ENCODE measurements at regions not wholly inside any gene's neighbourhood (a gene's known extent, or its start where the extent isn't known, plus 50 kb on each side); places are given as distances from the start of the nearest gene placed in this dataset.
A peak's percentile ranks its signal among the peaks of the same experiment; 100 is the strongest.

- H3K4me3 ChIP-seq (replicated peaks in 1 of 2; ENCODE audit: low read depth in 2 of 2, low read length in 2 of 2), result no peak overlapping the region
- TF ChIP-seq CTCF (IDR thresholded peaks at IDR 0.05; ENCODE audit: low read depth, low read length), result no peak
- DNase-seq (ENCODE audit: low read depth in 2 of 2), result no peak
Observed at GRCh38 chr2:19823507-19823906, 78.3 kb downstream of the TTC32 start.

- no peak overlapping the region for H3K4me3 ChIP-seq (replicated peaks in 1 of 2; ENCODE audit: low read depth in 2 of 2, low read length in 2 of 2)
- TF ChIP-seq CTCF (IDR thresholded peaks at IDR 0.05; ENCODE audit: low read depth, low read length), result no peak
- peak; percentile 59 to 95 for DNase-seq (ENCODE audit: low read depth in 2 of 2)
Observed at GRCh38 chr2:19819097-19820065, 82.4 kb downstream of the TTC32 start.

GRCh38 chr2:19818543-19818942 is 83.2 kb downstream of the TTC32 start:
- no peak overlapping the region for H3K4me3 ChIP-seq (replicated peaks in 1 of 2; ENCODE audit: low read depth in 2 of 2, low read length in 2 of 2)

GRCh38 chr2:19818039-19818438 is 83.7 kb downstream of the TTC32 start:
- H3K4me3 ChIP-seq (replicated peaks in 1 of 2; ENCODE audit: low read depth in 2 of 2, low read length in 2 of 2), result no peak overlapping the region
- TF ChIP-seq CTCF (IDR thresholded peaks at IDR 0.05; ENCODE audit: low read depth, low read length), result no peak
- DNase-seq (ENCODE audit: low read depth in 2 of 2), result no peak

More at GRCh38 chr2:19818543-19818942, 83.2 kb downstream of the TTC32 start:
- no peak for DNase-seq (ENCODE audit: low read depth in 2 of 2)
- no peak for TF ChIP-seq CTCF (IDR thresholded peaks at IDR 0.05; ENCODE audit: low read depth, low read length)

- no peak for DNase-seq (ENCODE audit: low read depth in 2 of 2)
- H3K4me3 ChIP-seq (replicated peaks in 1 of 2; ENCODE audit: low read depth in 2 of 2, low read length in 2 of 2), result no peak overlapping the region
- TF ChIP-seq CTCF (IDR thresholded peaks at IDR 0.05; ENCODE audit: low read depth, low read length), result no peak
Observed at GRCh38 chr2:19815746-19816145, 86.0 kb downstream of the TTC32 start.

GRCh38 chr2:19812166-19812565 is 89.6 kb downstream of the TTC32 start:
- H3K4me3 ChIP-seq (replicated peaks in 1 of 2; ENCODE audit: low read depth in 2 of 2, low read length in 2 of 2), result no peak overlapping the region
- no peak for TF ChIP-seq CTCF (IDR thresholded peaks at IDR 0.05; ENCODE audit: low read depth, low read length)
- DNase-seq (ENCODE audit: low read depth in 2 of 2), result no peak
